Astrocyte (in vitro differentiated cells and primary cell): ENCODE measurements at regions not wholly inside any gene's neighbourhood (a gene's known extent, or its start where the extent isn't known, plus 50 kb on each side); places are given as distances from the start of the nearest gene placed in this dataset.

Experiments used
- DNase-seq: peaks from one replicate; pipeline ENCODE4 v3.0.0-alpha.2; 2010; ENCODE audit warnings: low read depth
- FAIRE-seq: peaks from 2 replicates; lab custom pipeline; 2011; peaks lifted over from hg19 to GRCh38; lab: Jason Lieb, UNC
- H2AFZ ChIP-seq: 2 replicates; pipeline ENCODE4 v1.6.0; 2012; ENCODE audit warnings: low read depth, low read length, inconsistent platforms
- H3K27ac ChIP-seq: 2 replicates; pipeline ENCODE4 v1.5.1; 2011; ENCODE audit warnings: low read depth, low read length, inconsistent platforms
- H3K27me3 ChIP-seq: 2 replicates; pipeline ENCODE4 v1.6.0; 2011; ENCODE audit warnings: low read length, inconsistent platforms; ENCODE audit not compliant: insufficient read depth
- H3K36me3 ChIP-seq: 2 replicates; pipeline ENCODE4 v1.5.1; 2011; ENCODE audit warnings: low read length, inconsistent platforms; ENCODE audit not compliant: insufficient read depth
- H3K4me1 ChIP-seq: 2 replicates; pipeline ENCODE4 v1.5.1; 2011; ENCODE audit warnings: low read length, inconsistent platforms; ENCODE audit not compliant: insufficient read depth
- H3K4me2 ChIP-seq: 2 replicates; pipeline ENCODE4 v1.6.0; 2012; ENCODE audit warnings: low read length, inconsistent platforms
- H3K4me3 ChIP-seq: 2 replicates; pipeline ENCODE4 v1.5.1; 2011; ENCODE audit warnings: low read depth, mild to moderate bottlenecking, low read length, inconsistent platforms; ENCODE audit not compliant: insufficient read depth
- H3K79me2 ChIP-seq: 2 replicates; pipeline ENCODE4 v1.6.0; 2012; ENCODE audit warnings: mild to moderate bottlenecking, low read length, inconsistent platforms; ENCODE audit not compliant: insufficient read depth
- H3K9ac ChIP-seq: 2 replicates; pipeline ENCODE4 v1.6.0; 2012; ENCODE audit warnings: mild to moderate bottlenecking, low read length, inconsistent platforms
- H3K9me3 ChIP-seq: 2 replicates; pipeline ENCODE4 v1.5.1; 2012; ENCODE audit warnings: low read depth, mild to moderate bottlenecking, low read length, inconsistent platforms; ENCODE audit not compliant: insufficient read depth
- H4K20me1 ChIP-seq: 2 replicates; pipeline ENCODE4 v1.6.0; 2012; ENCODE audit warnings: low read length, inconsistent platforms; ENCODE audit not compliant: insufficient read depth
- H3K27ac Mint-ChIP-seq: one replicate; pipeline ENCODE4 v1.8.0; 2021; ENCODE audit warnings: mild to moderate bottlenecking, mixed read lengths; ENCODE audit not compliant: unreplicated experiment
- H3K27me3 Mint-ChIP-seq: one replicate; pipeline ENCODE4 v1.8.0; 2021; ENCODE audit warnings: low read depth, mixed read lengths; ENCODE audit not compliant: unreplicated experiment
- H3K36me3 Mint-ChIP-seq: one replicate; pipeline ENCODE4 v1.8.0; 2021; ENCODE audit warnings: low read depth, mixed read lengths; ENCODE audit not compliant: unreplicated experiment
- H3K4me1 Mint-ChIP-seq: one replicate; pipeline ENCODE4 v1.8.0; 2021; ENCODE audit warnings: low read depth, mixed read lengths; ENCODE audit not compliant: unreplicated experiment
- H3K4me3 Mint-ChIP-seq: one replicate; pipeline ENCODE4 v1.8.0; 2021; ENCODE audit warnings: mild to moderate bottlenecking, moderate library complexity, mixed read lengths; ENCODE audit not compliant: unreplicated experiment
- H3K9me3 Mint-ChIP-seq: one replicate; pipeline ENCODE4 v1.8.0; 2021; ENCODE audit warnings: mild to moderate bottlenecking, mixed read lengths; ENCODE audit not compliant: unreplicated experiment
- EZH2 ChIP-seq: IDR thresholded peaks from 2 replicates; pipeline ENCODE4 v1.6.1; 2012; ENCODE audit warnings: mild to moderate bottlenecking, low read length, inconsistent platforms; ENCODE audit not compliant: insufficient read depth
- TF ChIP-seq, protein P1 (sequence below): IDR thresholded peaks from 2 replicates; pipeline ENCODE4 v1.5.1; 2011; ENCODE audit warnings: low read depth, mild to moderate bottlenecking, inconsistent platforms, low read length, moderate library complexity; ENCODE audit not compliant: insufficient read depth

DNA sequence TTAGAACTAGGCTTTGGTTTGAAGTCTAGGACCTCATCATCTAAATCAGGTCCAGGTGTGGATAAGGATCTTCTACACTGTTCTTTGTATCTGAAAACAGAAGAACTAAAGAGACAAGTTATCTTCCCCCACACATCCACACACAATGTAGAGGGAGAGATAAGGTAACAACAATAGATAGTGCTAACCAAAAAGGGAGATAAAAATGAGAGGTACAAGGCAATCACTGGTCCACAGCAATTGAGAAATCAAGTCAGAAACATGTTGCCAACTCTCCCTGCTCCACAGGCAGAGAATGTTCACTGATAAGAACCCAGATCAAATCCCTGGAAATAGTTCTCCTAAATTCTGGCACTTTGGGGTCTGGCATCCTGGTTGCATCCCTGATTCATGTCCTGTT is 75.8 kb upstream of the LHX8 start:
- Histone ChIP-seq H3K27ac (no peak overlapping the region), H3K79me2 (no peaks in the 10 kb centered on the region), H3K9me3 (no peaks in the 10 kb centered on the region), H2AFZ (no peak overlapping the region), H3K4me3 (no peak overlapping the region), H3K36me3 (no peaks in the 10 kb centered on the region), H3K27me3 (no peaks in the 10 kb centered on the region), H3K4me1 (no peaks in the 10 kb centered on the region), H4K20me1 (no peaks in the 10 kb centered on the region), H3K4me2 (no peak overlapping the region), H3K9ac (no peak overlapping the region)
- Mint-ChIP-seq H3K4me3 (no peak overlapping the region), H3K36me3 (no peaks in the 10 kb centered on the region), H3K27ac (no peak overlapping the region), H3K9me3 (no peaks in the 10 kb centered on the region), H3K4me1 (no peaks in the 10 kb centered on the region), H3K27me3 (no peaks in the 10 kb centered on the region)
- FAIRE-seq, result no peak
- DNase-seq, result no peak
- TF ChIP-seq, protein P1, sequence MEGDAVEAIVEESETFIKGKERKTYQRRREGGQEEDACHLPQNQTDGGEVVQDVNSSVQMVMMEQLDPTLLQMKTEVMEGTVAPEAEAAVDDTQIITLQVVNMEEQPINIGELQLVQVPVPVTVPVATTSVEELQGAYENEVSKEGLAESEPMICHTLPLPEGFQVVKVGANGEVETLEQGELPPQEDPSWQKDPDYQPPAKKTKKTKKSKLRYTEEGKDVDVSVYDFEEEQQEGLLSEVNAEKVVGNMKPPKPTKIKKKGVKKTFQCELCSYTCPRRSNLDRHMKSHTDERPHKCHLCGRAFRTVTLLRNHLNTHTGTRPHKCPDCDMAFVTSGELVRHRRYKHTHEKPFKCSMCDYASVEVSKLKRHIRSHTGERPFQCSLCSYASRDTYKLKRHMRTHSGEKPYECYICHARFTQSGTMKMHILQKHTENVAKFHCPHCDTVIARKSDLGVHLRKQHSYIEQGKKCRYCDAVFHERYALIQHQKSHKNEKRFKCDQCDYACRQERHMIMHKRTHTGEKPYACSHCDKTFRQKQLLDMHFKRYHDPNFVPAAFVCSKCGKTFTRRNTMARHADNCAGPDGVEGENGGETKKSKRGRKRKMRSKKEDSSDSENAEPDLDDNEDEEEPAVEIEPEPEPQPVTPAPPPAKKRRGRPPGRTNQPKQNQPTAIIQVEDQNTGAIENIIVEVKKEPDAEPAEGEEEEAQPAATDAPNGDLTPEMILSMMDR, result no peak
- TF ChIP-seq EZH2, result no peak

- H3K9ac ChIP-seq, result no peak overlapping the region
- H3K4me1 ChIP-seq, result no peaks in the 10 kb centered on the region
- FAIRE-seq, result no peak
- H3K9me3 ChIP-seq, result no peaks in the 10 kb centered on the region
- no peaks in the 10 kb centered on the region for H3K79me2 ChIP-seq
- H4K20me1 ChIP-seq, result no peaks in the 10 kb centered on the region
- TF ChIP-seq, protein P1, result no peak
- TF ChIP-seq EZH2, result no peak
- Mint-ChIP-seq H3K4me3 (no peak overlapping the region), H3K27me3 (no peaks in the 10 kb centered on the region), H3K4me1 (no peaks in the 10 kb centered on the region), H3K9me3 (no peaks in the 10 kb centered on the region), H3K27ac (no peak overlapping the region), H3K36me3 (no peaks in the 10 kb centered on the region)
- no peak overlapping the region for H3K4me2 ChIP-seq
- no peak for DNase-seq
- H3K4me3 ChIP-seq, result no peak overlapping the region
- H2AFZ ChIP-seq, result no peak overlapping the region
- no peak overlapping the region for H3K27ac ChIP-seq
- no peaks in the 10 kb centered on the region for H3K36me3 ChIP-seq
- no peaks in the 10 kb centered on the region for H3K27me3 ChIP-seq
Measured at GRCh38 chr1:75062111-75062510, 72.1 kb upstream of the LHX8 start.

- no peak overlapping the region for H3K4me2 ChIP-seq
- DNase-seq (no peak), FAIRE-seq (no peak)
- H2AFZ ChIP-seq, result no peak overlapping the region
- H3K27me3 Mint-ChIP-seq, result no peaks in the 10 kb centered on the region
- no peaks in the 10 kb centered on the region for H3K27me3 ChIP-seq
- H3K4me1 ChIP-seq, result no peaks in the 10 kb centered on the region
- H3K36me3 Mint-ChIP-seq, result no peaks in the 10 kb centered on the region
- no peak for TF ChIP-seq EZH2
- TF ChIP-seq, protein P1, result no peak
- H3K36me3 ChIP-seq, result no peaks in the 10 kb centered on the region
- no peak overlapping the region for H3K4me3 Mint-ChIP-seq
- H3K4me1 Mint-ChIP-seq, result no peaks in the 10 kb centered on the region
- H3K79me2 ChIP-seq, result no peaks in the 10 kb centered on the region
- H3K9ac ChIP-seq, result no peak overlapping the region
- H3K27ac ChIP-seq, result no peak overlapping the region
- no peak overlapping the region for H3K27ac Mint-ChIP-seq
- no peaks in the 10 kb centered on the region for H3K9me3 Mint-ChIP-seq
- peaks cover 3% of the 10 kb centered on the region for H3K9me3 ChIP-seq
- H4K20me1 ChIP-seq, result no peaks in the 10 kb centered on the region
- H3K4me3 ChIP-seq, result no peak overlapping the region
Measured at GRCh38 chr1:75067975-75068374, 66.2 kb upstream of the LHX8 start.
